Adrenal gland (tissue), 9 donors: ENCODE measurements at regions not wholly inside any gene's neighbourhood (a gene's known extent, or its start where the extent isn't known, plus 50 kb on each side); places are given as distances from the start of the nearest gene placed in this dataset.

Experiments used
- DNase-seq, 7 donors: peaks; one replicate each; pipeline ENCODE4 v3.0.0-alpha.2; 2019 to 2020
- H3K27ac ChIP-seq, 5 donors: fragments of 200-600 bp; sonication (generic) in 4 of 5; 1 replicate in 3 of 5; 2 replicates in 2 of 5; pipeline versions ENCODE4 v1.5.1 to v1.8.0; 2016 to 2020; ENCODE audit warnings: mild to moderate bottlenecking in 1 of 5
- H3K27me3 ChIP-seq: fragments of 200-600 bp; 2 replicates; pipeline ENCODE4 v1.8.0; 2021
- H3K36me3 ChIP-seq, 2 donors: fragments of 200-600 bp; replicated peaks in 1 of 2; 1 replicate in 1 of 2; 2 replicates in 1 of 2; pipeline versions ENCODE4 v1.5.1 to v1.8.0; 2018 to 2022
- H3K4me1 ChIP-seq, 2 donors: fragments of 200-600 bp; replicated peaks in 1 of 2; 1 replicate in 1 of 2; 2 replicates in 1 of 2; pipeline versions ENCODE4 v1.5.1 to v1.8.0; 2018 to 2021
- H3K4me3 ChIP-seq, 4 donors: fragments of 200-600 bp; sonication (generic) in 3 of 4; one replicate each; pipeline ENCODE4 v1.5.1; 2016 to 2018
- H3K9me3 ChIP-seq, 3 donors: fragments of 200-600 bp; sonication (generic) in 1 of 3; replicated peaks in 1 of 3; 1 replicate in 2 of 3; 2 replicates in 1 of 3; pipeline versions ENCODE4 v1.5.1 to v1.8.0; 2016 to 2021
- CTCF ChIP-seq, 6 experiments: fragments of 450-650 bp in 4 of 6; fragments of 200-600 bp in 2 of 6; sonication (generic) in 1 of 6; IDR thresholded peaks; 1 replicate in 5 of 6; 2 replicates in 1 of 6; pipeline versions ENCODE4 v1.5.1 to v1.8.0; 2016 to 2021; ENCODE audit warnings: antibody characterized with exemption in 6 of 6, mild to moderate bottlenecking in 2 of 6, moderate library complexity in 1 of 6
- POLR2A ChIP-seq, 2 donors: fragments of 450-650 bp; IDR thresholded peaks; one replicate each; pipeline ENCODE4 v1.6.1; 2017; ENCODE audit warnings: antibody characterized with exemption in 2 of 2, mild to moderate bottlenecking in 2 of 2, moderate library complexity in 1 of 2
- WGBS, 4 donors: extraction: QIAGEN DNeasy Blood & Tissue Kit in 2 of 4; methylation state at CpG; one replicate each; pipeline versions ENCODE4 v1.1.5 to v1.1.7; 2013 to 2017; 5-methylcytosine and 5-hydroxymethylcytosine counted together
- intact Hi-C, 2 donors: fragments of 100-400 bp; cut with DNase I; formaldehyde crosslinking; loops; one replicate each; pipeline versions ENCODE4 v1.14.1 to v1.15.0; 2022 to 2023
- donor health status: healthy with polysubstance abuse.
- donor health status: Bipolar disorder and iron deficiency.
- donor health status: DM: yes; HTN: yes; CAD: no.
- donor health status: DM: no; HTN: no; CAD: no.
- donor health status: DM: no; HTN: no; CAD: no.

- no peak overlapping the region for H3K4me3 ChIP-seq
- TF ChIP-seq CTCF (IDR thresholded peaks at IDR 0.05) (no peak), POLR2A (IDR thresholded peaks at IDR 0.05) (no peak)
- H3K4me1 ChIP-seq: no peaks in the 10 kb centered on the region
- intact Hi-C loops: no loop called here
- H3K27ac ChIP-seq: no peak overlapping the region
- no peak for DNase-seq
- 89 to 91% (median 90%) methylated on average over 7 to 22 of the region's 22 CpGs for WGBS, 4 donors
- H3K9me3 ChIP-seq: no peaks in the 10 kb centered on the region
- H3K36me3 ChIP-seq: no peaks in the 10 kb centered on the region
- H3K27me3 ChIP-seq: no peaks in the 10 kb centered on the region
Observed at GRCh38 chr7:68535266-68535665, 1063.0 kb upstream of the AUTS2 start.

- DNase-seq: no peak
- Histone ChIP-seq H3K4me3 (no peak overlapping the region), H3K9me3 (no peaks in the 10 kb centered on the region), H3K27me3 (no peaks in the 10 kb centered on the region), H3K27ac (no peak overlapping the region), H3K36me3 (no peaks in the 10 kb centered on the region), H3K4me1 (no peaks in the 10 kb centered on the region)
- TF ChIP-seq POLR2A (IDR thresholded peaks at IDR 0.05) (no peak), CTCF (IDR thresholded peaks at IDR 0.05) (no peak)
- 67 to 79% (median 77%) methylated on average over 6 of the region's 6 CpGs for WGBS, 4 donors
- intact Hi-C loops: no loop called here
Observed at GRCh38 chr7:68537051-68537773, 1061.1 kb upstream of the AUTS2 start.

- DNase-seq: no peak
- Histone ChIP-seq H3K9me3 (no peaks in the 10 kb centered on the region), H3K27me3 (no peaks in the 10 kb centered on the region), H3K36me3 (no peaks in the 10 kb centered on the region), H3K4me1 (no peaks in the 10 kb centered on the region), H3K27ac (no peak overlapping the region), H3K4me3 (no peak overlapping the region)
- 56 to 66% (median 61%) methylated on average over 5 of the region's 5 CpGs for WGBS, 4 donors
- intact Hi-C loops: no loop called here
- no peak for TF ChIP-seq CTCF (IDR thresholded peaks at IDR 0.05)
Observed at GRCh38 chr7:68537774-68538071, 1060.6 kb upstream of the AUTS2 start.

GRCh38 chr7:68542831-68543230 lies 1055.4 kb upstream of the AUTS2 start:
- Histone ChIP-seq H3K9me3 (no peaks in the 10 kb centered on the region), H3K27ac (no peak overlapping the region), H3K4me1 (no peaks in the 10 kb centered on the region), H3K36me3 (no peaks in the 10 kb centered on the region), H3K4me3 (no peak overlapping the region), H3K27me3 (no peaks in the 10 kb centered on the region)
- 73 to 82% (median 74%) methylated on average over 3 of the region's 3 CpGs for WGBS, 4 donors
- no peak for TF ChIP-seq CTCF (IDR thresholded peaks at IDR 0.05)
- no peak for TF ChIP-seq POLR2A (IDR thresholded peaks at IDR 0.05)
- DNase-seq: no peak
- intact Hi-C loops: no loop called here
